Epithelial cell of esophagus (primary cell): ENCODE measurements at regions not wholly inside any gene's neighbourhood (a gene's known extent, or its start where the extent isn't known, plus 50 kb on each side); places are given as distances from the start of the nearest gene placed in this dataset.

Experiments
- DNase-seq: peaks from one replicate; pipeline ENCODE4 v3.0.0; 2010; ENCODE audit warnings: low read depth
- H3K4me3 ChIP-seq: 2 replicates; pipeline ENCODE4 v1.5.1; 2011; ENCODE audit warnings: mild to moderate bottlenecking, low read length, control low read depth
- TF ChIP-seq, protein P1 (sequence below): IDR thresholded peaks from 2 replicates; pipeline ENCODE4 v1.5.1; 2011; ENCODE audit warnings: low read depth, mild to moderate bottlenecking, low read length, control low read depth, inconsistent platforms; ENCODE audit not compliant: insufficient read depth; ENCODE audit errors: missing control alignments

DNA sequence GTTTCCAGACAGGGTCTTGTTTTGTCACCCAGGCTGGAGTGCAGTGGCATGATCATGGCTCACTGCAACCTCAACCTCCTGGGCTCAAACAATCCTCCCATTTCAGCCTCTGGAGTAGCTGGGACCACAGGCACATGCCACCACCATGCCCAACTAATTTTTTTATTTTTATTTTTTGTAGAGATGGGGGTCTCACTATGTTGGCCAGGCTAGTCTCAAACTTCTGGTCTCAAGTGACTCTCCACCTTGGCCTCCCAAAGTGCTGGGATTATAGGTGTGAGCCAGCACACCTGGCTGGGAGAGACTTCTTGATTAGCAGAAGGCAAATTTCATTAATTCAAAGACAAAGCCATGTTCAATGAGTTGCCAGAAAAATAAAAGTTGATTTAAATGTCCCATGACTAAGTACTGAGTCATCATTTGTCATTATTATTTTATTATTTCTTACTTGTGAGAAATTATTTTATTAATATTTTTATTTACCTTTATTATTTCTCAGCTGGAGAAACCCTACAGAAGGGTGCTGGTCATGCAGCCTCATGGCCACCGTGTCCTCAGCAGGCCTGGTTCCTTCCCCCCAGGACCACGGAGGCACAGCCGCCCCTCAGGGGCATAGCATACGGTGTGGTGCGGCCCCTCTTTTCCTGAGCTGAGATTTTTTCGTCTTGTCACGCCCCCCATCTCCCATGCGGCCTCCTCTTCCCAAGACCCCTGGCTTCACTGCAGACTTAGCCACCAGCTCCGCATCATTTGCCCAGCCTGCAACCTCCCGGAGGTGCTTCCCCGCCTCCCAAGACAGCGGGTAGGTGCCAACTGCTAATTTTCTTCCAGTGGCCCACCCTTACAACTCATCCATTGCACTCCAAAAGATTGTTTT is 55.3 kb upstream of the SIM2 start:
- H3K4me3 ChIP-seq, result no peak overlapping the region
- TF ChIP-seq, protein P1, sequence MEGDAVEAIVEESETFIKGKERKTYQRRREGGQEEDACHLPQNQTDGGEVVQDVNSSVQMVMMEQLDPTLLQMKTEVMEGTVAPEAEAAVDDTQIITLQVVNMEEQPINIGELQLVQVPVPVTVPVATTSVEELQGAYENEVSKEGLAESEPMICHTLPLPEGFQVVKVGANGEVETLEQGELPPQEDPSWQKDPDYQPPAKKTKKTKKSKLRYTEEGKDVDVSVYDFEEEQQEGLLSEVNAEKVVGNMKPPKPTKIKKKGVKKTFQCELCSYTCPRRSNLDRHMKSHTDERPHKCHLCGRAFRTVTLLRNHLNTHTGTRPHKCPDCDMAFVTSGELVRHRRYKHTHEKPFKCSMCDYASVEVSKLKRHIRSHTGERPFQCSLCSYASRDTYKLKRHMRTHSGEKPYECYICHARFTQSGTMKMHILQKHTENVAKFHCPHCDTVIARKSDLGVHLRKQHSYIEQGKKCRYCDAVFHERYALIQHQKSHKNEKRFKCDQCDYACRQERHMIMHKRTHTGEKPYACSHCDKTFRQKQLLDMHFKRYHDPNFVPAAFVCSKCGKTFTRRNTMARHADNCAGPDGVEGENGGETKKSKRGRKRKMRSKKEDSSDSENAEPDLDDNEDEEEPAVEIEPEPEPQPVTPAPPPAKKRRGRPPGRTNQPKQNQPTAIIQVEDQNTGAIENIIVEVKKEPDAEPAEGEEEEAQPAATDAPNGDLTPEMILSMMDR, result no peak
- peak; percentile 34 for DNase-seq

DNA sequence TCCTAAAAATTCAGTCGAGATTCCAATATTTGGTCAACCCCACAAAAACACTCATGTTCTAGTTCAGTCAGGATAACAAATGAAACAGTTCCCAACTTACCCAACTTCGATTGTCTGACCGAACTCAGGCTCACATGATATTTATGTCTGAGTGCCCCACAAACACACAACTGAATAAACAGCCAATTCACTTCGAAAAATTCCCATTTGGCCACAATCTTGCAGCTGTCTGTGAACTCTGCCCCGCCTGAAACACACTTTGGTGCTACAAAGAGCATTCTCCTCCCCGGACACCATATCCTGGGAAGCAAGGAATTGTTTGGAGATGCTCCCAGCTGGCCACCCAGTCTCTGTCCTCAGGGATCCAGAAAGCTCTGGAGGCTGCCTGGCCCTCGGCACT is 52.9 kb upstream of the SIM2 start:
- no peak for DNase-seq
- TF ChIP-seq, protein P1, result no peak
- no peak overlapping the region for H3K4me3 ChIP-seq

DNA sequence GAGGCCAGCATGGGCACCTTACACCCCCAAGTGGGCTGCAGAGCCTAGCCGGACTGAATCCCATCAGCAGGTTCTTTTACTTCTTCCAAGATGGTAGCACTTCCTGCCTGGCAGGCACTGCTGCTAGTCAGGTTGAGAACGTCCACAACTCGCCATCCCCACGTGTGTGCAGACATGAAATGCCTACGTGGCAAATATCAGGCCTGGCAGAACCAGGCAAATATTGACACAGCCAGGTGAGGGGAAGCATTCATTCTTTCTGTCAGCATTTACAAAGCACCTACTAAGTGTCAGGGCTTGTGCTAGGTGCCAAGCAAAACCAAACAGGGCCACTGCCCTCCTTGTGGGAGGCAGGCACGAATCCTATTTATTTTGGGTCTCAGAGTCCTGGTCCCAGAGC is 52.3 kb upstream of the SIM2 start:
- no peak for DNase-seq
- TF ChIP-seq, protein P1, result no peak

DNA sequence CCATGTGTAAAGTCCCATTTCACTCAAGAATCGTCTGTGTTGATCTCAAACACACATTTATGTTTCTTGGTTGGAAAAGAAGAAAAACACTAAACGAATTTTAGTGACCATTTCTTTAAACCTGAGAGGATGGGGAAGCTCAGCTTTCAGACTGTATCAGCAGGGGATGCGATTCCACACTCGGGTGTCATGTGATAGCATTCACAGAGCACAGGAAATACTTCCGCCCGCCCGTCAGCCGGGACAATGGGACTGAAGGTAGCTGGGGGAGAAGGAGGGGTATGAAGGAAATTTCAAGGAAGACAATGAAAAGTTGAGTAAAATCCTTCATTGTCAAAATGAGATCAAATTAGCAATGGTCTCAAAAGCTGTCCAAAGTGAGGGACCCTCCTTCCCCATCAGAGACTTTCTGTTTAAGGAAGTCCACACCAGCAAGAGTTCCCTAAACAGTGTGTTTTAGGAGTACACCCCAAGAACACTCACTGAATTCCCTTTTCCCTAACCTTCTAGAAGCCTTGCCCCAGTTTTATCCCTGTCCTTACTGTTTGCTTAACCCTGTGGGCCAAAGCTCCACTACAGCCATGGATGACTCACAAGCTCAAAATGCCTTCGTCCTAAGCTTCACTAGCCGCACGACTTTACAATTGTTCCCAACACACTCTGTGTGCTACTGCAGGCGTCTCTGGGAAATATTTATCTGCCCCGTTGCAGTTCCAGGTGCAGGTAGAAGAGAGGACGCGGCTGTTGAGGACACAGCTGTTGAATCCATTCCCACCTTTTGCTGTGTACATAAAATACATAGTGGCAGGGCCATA is 51.4 kb upstream of the SIM2 start:
- TF ChIP-seq, protein P1, result no peak
- H3K4me3 ChIP-seq, result no peak overlapping the region
- DNase-seq, result peak; percentile 33

More for the DNA sequence above, 52.3 kb upstream of the SIM2 start:
- no peak overlapping the region for H3K4me3 ChIP-seq
